Suprapubic skin (tissue), 4 donors: ENCODE measurements at regions not wholly inside any gene's neighbourhood (a gene's known extent, or its start where the extent isn't known, plus 50 kb on each side); places are given as distances from the start of the nearest gene placed in this dataset.

Experiments used
- DNase-seq, 2 donors: peaks; one replicate each; pipeline ENCODE4 v3.0.0-alpha.2; 2019; ENCODE audit warnings: low spot score in 2 of 2
- H3K27ac ChIP-seq: fragments of 200-600 bp; sonication (generic); one replicate; pipeline ENCODE4 v1.5.1; 2019
- H3K27me3 ChIP-seq: fragments of 200-600 bp; sonication (generic); one replicate; pipeline ENCODE4 v1.5.1; 2019
- H3K36me3 ChIP-seq: fragments of 200-600 bp; sonication (generic); one replicate; pipeline ENCODE4 v1.5.1; 2019
- H3K4me1 ChIP-seq: fragments of 200-600 bp; sonication (generic); one replicate; pipeline ENCODE4 v1.5.1; 2019
- H3K4me3 ChIP-seq: fragments of 200-600 bp; sonication (generic); one replicate; pipeline ENCODE4 v1.5.1; 2019; ENCODE audit warnings: mild to moderate bottlenecking
- H3K9me3 ChIP-seq: fragments of 200-600 bp; sonication (generic); one replicate; pipeline ENCODE4 v1.5.1; 2019
- EP300 ChIP-seq: sonication (generic); formaldehyde crosslinking; IDR thresholded peaks from one replicate; pipeline ENCODE4 v1.6.1; 2017; ENCODE audit warnings: antibody characterized with exemption
- POLR2A ChIP-seq, 2 donors: fragments of 450-650 bp; IDR thresholded peaks; one replicate each; pipeline ENCODE4 v1.6.1; 2017; ENCODE audit warnings: antibody characterized with exemption in 2 of 2, mild to moderate bottlenecking in 2 of 2, moderate library complexity in 2 of 2
- POLR2AphosphoS5 ChIP-seq, 3 donors: sonication (generic); formaldehyde crosslinking; IDR thresholded peaks; one replicate each; pipeline ENCODE4 v1.6.1; 2017; ENCODE audit warnings: antibody characterized with exemption in 3 of 3
- WGBS: methylation state at CpG from one replicate; pipeline ENCODE4 v1.1.5; 2018; 5-methylcytosine and 5-hydroxymethylcytosine counted together
- TF ChIP-seq, protein P1 (sequence below), 2 donors: fragments of 200-600 bp in 1 of 2; fragments of 450-650 bp in 1 of 2; sonication (generic) in 1 of 2; IDR thresholded peaks; one replicate each; pipeline ENCODE4 v1.5.1; 2016 to 2019; ENCODE audit warnings: antibody characterized with exemption in 2 of 2, mild to moderate bottlenecking in 1 of 2, moderate library complexity in 1 of 2

DNA sequence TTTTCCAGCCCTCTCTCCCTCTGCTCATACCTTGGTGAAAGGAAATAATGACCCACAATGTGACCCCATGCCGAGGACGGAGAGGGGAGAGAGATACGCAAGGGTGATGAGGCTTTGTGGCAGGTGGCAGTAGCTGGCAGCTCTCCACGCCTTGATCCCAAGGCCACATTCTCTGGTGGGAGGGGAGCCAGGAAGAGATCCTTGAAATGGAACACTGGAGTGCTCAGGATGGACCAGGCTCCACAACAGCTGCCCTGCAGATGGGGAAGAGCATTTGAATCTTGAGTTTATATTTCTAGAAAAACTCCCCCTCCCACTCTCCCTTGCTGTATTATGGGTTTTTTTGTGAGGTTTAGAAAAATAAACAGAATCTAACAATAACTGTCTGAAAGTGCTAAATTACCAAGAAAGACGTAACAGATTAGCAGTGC is 61.6 kb upstream of the CDON start:
- peak overlapping the region; percentile 86 for H3K27ac ChIP-seq
- 46% methylated on average over 5 of the region's 5 CpGs for WGBS
- H3K4me1 ChIP-seq: peaks cover 33% of the 10 kb centered on the region
- no peaks in the 10 kb centered on the region for H3K9me3 ChIP-seq
- H3K4me3 ChIP-seq: no peak overlapping the region
- no peak for DNase-seq
- H3K36me3 ChIP-seq: no peaks in the 10 kb centered on the region
- TF ChIP-seq EP300 (no peak), POLR2A (IDR thresholded peaks at IDR 0.05) (no peak), POLR2AphosphoS5 (IDR thresholded peaks at IDR 0.05) (no peak)
- TF ChIP-seq, protein P1, sequence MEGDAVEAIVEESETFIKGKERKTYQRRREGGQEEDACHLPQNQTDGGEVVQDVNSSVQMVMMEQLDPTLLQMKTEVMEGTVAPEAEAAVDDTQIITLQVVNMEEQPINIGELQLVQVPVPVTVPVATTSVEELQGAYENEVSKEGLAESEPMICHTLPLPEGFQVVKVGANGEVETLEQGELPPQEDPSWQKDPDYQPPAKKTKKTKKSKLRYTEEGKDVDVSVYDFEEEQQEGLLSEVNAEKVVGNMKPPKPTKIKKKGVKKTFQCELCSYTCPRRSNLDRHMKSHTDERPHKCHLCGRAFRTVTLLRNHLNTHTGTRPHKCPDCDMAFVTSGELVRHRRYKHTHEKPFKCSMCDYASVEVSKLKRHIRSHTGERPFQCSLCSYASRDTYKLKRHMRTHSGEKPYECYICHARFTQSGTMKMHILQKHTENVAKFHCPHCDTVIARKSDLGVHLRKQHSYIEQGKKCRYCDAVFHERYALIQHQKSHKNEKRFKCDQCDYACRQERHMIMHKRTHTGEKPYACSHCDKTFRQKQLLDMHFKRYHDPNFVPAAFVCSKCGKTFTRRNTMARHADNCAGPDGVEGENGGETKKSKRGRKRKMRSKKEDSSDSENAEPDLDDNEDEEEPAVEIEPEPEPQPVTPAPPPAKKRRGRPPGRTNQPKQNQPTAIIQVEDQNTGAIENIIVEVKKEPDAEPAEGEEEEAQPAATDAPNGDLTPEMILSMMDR (IDR thresholded peaks at IDR 0.05): no peak
- H3K27me3 ChIP-seq: no peaks in the 10 kb centered on the region

- H3K9me3 ChIP-seq: no peaks in the 10 kb centered on the region
- WGBS: 15% methylated on average over 2 of the region's 2 CpGs
- no peaks in the 10 kb centered on the region for H3K27me3 ChIP-seq
- peaks cover 33% of the 10 kb centered on the region for H3K4me1 ChIP-seq
- TF ChIP-seq POLR2A (IDR thresholded peaks at IDR 0.05) (no peak), POLR2AphosphoS5 (IDR thresholded peaks at IDR 0.05) (no peak), EP300 (no peak)
- TF ChIP-seq, protein P1 (IDR thresholded peaks at IDR 0.05): no peak
- no peak for DNase-seq
- no peaks in the 10 kb centered on the region for H3K36me3 ChIP-seq
- no peak overlapping the region for H3K4me3 ChIP-seq
- peak overlapping the region; percentile 86 for H3K27ac ChIP-seq
Observed at GRCh38 chr11:126123686-126124085, 61.0 kb upstream of the CDON start.

- 28% methylated on average over 3 of the region's 3 CpGs for WGBS
- DNase-seq: no peak
Observed at GRCh38 chr11:126122863-126123262, 60.2 kb upstream of the CDON start.

GRCh38 chr11:126121296-126121695 is 58.6 kb upstream of the CDON start:
- H3K9me3 ChIP-seq: no peaks in the 10 kb centered on the region
- DNase-seq: no peak
- no peaks in the 10 kb centered on the region for H3K36me3 ChIP-seq
- peaks cover 35% of the 10 kb centered on the region for H3K4me1 ChIP-seq
- WGBS: 67% methylated on average over 1 of the region's 1 CpG
- no peak for TF ChIP-seq POLR2AphosphoS5 (IDR thresholded peaks at IDR 0.05)
- TF ChIP-seq POLR2A (IDR thresholded peaks at IDR 0.05): no peak
- TF ChIP-seq, protein P1 (IDR thresholded peaks at IDR 0.05): no peak
- no peak for TF ChIP-seq EP300
- no peaks in the 10 kb centered on the region for H3K27me3 ChIP-seq
- no peak overlapping the region for H3K27ac ChIP-seq
- H3K4me3 ChIP-seq: no peak overlapping the region

More at GRCh38 chr11:126122863-126123262, 60.2 kb upstream of the CDON start:
- TF ChIP-seq, protein P1 (IDR thresholded peaks at IDR 0.05): no peak
- no peak for TF ChIP-seq POLR2A (IDR thresholded peaks at IDR 0.05)
- TF ChIP-seq POLR2AphosphoS5 (IDR thresholded peaks at IDR 0.05): no peak
- no peak for TF ChIP-seq EP300
- Histone ChIP-seq H3K27ac (peak overlapping the region; percentile 86), H3K9me3 (no peaks in the 10 kb centered on the region), H3K4me3 (no peak overlapping the region), H3K4me1 (peaks cover 33% of the 10 kb centered on the region), H3K36me3 (no peaks in the 10 kb centered on the region), H3K27me3 (no peaks in the 10 kb centered on the region)

DNA sequence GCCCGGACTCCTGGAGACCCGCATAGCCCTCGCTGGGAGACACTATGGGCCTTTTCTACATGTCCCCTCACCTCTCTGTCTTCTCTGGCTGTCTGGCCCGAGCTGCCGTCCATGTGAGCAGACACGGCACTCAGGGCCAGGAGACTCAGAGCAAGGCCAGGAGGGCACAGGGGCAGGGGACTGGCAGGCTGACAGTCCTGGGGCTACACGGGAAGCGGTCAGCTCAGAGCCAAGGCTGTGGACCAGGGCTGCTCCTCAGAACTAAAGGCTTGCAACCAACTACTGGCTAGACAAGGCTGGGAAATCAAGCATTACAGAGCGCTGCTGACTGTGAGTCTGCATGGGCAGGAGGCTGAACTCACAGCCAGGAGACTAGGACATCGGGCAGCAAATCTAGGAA is 56.1 kb upstream of the CDON start:
- Histone ChIP-seq H3K4me1 (peaks cover 46% of the 10 kb centered on the region), H3K27me3 (no peaks in the 10 kb centered on the region), H3K4me3 (no peak overlapping the region), H3K9me3 (no peaks in the 10 kb centered on the region), H3K27ac (no peak overlapping the region), H3K36me3 (no peaks in the 10 kb centered on the region)
- TF ChIP-seq POLR2AphosphoS5 (IDR thresholded peaks at IDR 0.05): no peak
- no peak for TF ChIP-seq POLR2A (IDR thresholded peaks at IDR 0.05)
- TF ChIP-seq, protein P1 (IDR thresholded peaks at IDR 0.05): no peak
- TF ChIP-seq EP300: no peak
- no peak for DNase-seq
- 94% methylated on average over 10 of the region's 10 CpGs for WGBS
